ENCODE measurements at regions not wholly inside any gene's neighbourhood (a gene's known extent, or its start where the extent isn't known, plus 50 kb on each side); places are given as distances from the start of the nearest gene placed in this dataset.

DNA sequence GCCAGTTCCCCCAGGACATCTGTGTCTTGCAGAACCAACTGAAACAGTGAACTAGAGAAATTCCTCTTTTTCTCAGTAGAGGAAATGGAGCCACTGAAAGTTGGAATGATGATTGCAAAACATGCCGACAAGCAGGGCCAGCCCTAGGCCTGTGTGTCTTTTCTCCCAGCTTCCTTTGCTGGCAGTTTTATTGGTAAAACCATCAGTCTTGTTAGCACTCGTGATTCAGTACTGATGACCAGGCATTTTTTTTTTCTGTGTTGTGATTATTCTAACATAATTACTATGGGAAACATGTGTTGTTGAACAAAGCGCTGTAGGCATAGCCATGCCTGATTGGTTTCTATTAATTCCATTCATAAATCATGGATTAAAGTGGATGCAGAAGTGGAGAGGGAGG lies 620.7 kb downstream of the AACS start:
- H3K4me3 ChIP-seq (ENCODE audit: low read depth in 1 of 2, low read length in 2 of 2), result no peak overlapping the region
- no peak overlapping the region for H3K27ac ChIP-seq (ENCODE audit: low read depth, low read length)
- H3K9me3 ChIP-seq (ENCODE audit: control insufficient read depth in 1 of 2, low read length in 2 of 2), result peaks cover 0 to 7% of the 10 kb centered on the region in 2 donors
- H3K36me3 ChIP-seq (ENCODE audit: control insufficient read depth in 1 of 2, insufficient read depth in 2 of 2, low read length in 2 of 2), result no peaks in the 10 kb centered on the region
- no peak overlapping the region for H3K9ac ChIP-seq (ENCODE audit: low read depth in 1 of 2, low read length in 2 of 2)
- no peaks in the 10 kb centered on the region for H3K4me1 ChIP-seq (ENCODE audit: control insufficient read depth in 1 of 2, insufficient read depth in 2 of 2, low read length in 2 of 2)
- H3K27me3 ChIP-seq (ENCODE audit: control insufficient read depth in 1 of 2, insufficient read depth in 2 of 2, low read length in 2 of 2), result no peaks in the 10 kb centered on the region

DNA sequence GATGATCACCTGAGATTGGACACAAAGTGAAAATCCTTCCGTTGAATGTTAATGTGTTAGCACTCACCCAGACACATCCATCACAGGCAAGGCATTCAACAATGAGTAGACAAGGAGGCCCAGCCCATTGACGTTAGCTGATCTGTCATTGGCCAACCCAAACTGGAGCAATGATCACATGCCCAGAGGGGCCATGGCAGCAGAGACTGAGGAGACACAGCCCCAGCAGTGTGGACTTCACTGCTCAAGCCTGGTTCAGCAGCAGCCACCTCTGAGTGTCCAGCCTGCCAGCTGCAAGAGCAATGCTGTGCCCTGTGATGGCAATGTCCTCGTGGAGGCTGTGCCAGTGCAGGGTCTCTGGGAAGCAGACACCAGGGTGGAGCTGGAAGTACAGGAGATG lies 622.2 kb downstream of the AACS start:
- Histone ChIP-seq H3K36me3 (ENCODE audit: control insufficient read depth in 1 of 2, insufficient read depth in 2 of 2, low read length in 2 of 2) (no peaks in the 10 kb centered on the region), H3K27ac (ENCODE audit: low read depth, low read length) (no peak overlapping the region), H3K4me1 (ENCODE audit: control insufficient read depth in 1 of 2, insufficient read depth in 2 of 2, low read length in 2 of 2) (no peaks in the 10 kb centered on the region), H3K9ac (ENCODE audit: low read depth in 1 of 2, low read length in 2 of 2) (no peak overlapping the region), H3K9me3 (ENCODE audit: control insufficient read depth in 1 of 2, low read length in 2 of 2) (peaks cover 0 to 7% of the 10 kb centered on the region in 2 donors), H3K27me3 (ENCODE audit: control insufficient read depth in 1 of 2, insufficient read depth in 2 of 2, low read length in 2 of 2) (no peaks in the 10 kb centered on the region), H3K4me3 (ENCODE audit: low read depth in 1 of 2, low read length in 2 of 2) (no peak overlapping the region)

DNA sequence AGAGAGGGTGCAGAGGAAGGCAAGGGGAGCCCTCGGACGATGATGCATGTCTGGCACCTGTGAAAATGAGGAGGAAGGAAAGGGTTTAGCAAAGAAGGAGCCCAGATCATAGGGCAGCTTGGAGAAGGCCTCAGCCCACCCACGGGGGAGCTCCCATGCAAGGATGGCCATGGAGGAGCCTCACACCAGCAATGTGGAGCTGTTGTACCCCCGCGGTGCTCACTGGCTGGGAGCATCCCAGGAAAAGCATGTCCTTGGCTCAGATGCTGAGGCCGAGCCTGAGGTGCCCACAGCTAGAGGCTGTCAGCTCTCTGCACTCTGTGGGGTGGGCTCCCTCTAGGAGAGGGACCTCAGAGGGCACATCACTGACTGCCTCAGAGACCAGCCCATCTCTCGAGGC lies 622.6 kb downstream of the AACS start:
- Histone ChIP-seq H3K4me3 (ENCODE audit: low read depth in 1 of 2, low read length in 2 of 2) (no peak overlapping the region), H3K27ac (ENCODE audit: low read depth, low read length) (no peak overlapping the region), H3K4me1 (ENCODE audit: control insufficient read depth in 1 of 2, insufficient read depth in 2 of 2, low read length in 2 of 2) (no peaks in the 10 kb centered on the region), H3K9ac (ENCODE audit: low read depth in 1 of 2, low read length in 2 of 2) (no peak overlapping the region), H3K9me3 (ENCODE audit: control insufficient read depth in 1 of 2, low read length in 2 of 2) (peaks cover 0 to 7% of the 10 kb centered on the region in 2 donors), H3K36me3 (ENCODE audit: control insufficient read depth in 1 of 2, insufficient read depth in 2 of 2, low read length in 2 of 2) (no peaks in the 10 kb centered on the region), H3K27me3 (ENCODE audit: control insufficient read depth in 1 of 2, insufficient read depth in 2 of 2, low read length in 2 of 2) (no peaks in the 10 kb centered on the region)

DNA sequence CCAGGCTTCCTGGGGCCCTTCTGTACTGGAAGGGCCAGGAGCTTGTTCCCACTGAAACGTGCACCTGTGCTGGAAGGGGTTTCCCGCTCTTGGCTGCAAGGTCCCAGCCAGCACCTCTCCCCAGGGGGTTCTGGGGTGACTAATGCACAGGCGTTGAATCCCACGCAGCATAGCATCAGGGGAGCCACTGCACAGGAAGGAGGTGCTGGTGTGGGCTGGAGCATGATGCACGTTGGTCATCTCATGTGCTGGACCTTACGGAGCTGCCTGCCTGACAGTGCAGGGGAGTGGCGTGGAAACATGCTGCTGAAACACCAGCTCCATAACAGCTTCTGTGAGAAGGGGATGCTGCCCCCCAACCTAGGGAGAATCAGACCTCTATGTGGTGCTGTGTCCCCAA lies 623.0 kb downstream of the AACS start:
- Histone ChIP-seq H3K27me3 (ENCODE audit: control insufficient read depth in 1 of 2, insufficient read depth in 2 of 2, low read length in 2 of 2) (no peaks in the 10 kb centered on the region), H3K27ac (ENCODE audit: low read depth, low read length) (no peak overlapping the region), H3K9ac (ENCODE audit: low read depth in 1 of 2, low read length in 2 of 2) (no peak overlapping the region), H3K36me3 (ENCODE audit: control insufficient read depth in 1 of 2, insufficient read depth in 2 of 2, low read length in 2 of 2) (no peaks in the 10 kb centered on the region), H3K4me1 (ENCODE audit: control insufficient read depth in 1 of 2, insufficient read depth in 2 of 2, low read length in 2 of 2) (no peaks in the 10 kb centered on the region), H3K4me3 (ENCODE audit: low read depth in 1 of 2, low read length in 2 of 2) (no peak overlapping the region), H3K9me3 (ENCODE audit: control insufficient read depth in 1 of 2, low read length in 2 of 2) (peaks cover 0 to 7% of the 10 kb centered on the region in 2 donors)

DNA sequence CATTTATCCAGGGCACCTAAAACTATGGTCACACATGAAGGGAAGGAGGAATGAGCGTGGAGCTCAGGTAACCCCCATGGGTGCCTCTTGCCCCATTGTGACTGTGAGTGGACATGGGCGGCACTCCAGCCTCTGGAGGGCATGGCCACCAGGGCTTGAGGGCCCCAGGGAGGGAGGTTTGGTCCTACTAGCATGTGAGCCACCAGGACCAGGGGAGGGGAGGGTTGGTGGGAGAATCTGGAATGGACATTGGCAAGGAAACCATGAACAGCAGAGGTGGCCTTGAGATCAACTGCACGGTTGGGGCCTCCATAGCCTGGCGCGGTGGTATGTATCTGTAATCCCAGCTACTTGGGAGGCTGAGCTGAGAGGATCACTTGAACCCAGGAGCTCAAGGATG lies 623.6 kb downstream of the AACS start:
- Histone ChIP-seq H3K4me3 (ENCODE audit: low read depth in 1 of 2, low read length in 2 of 2) (no peak overlapping the region), H3K9me3 (ENCODE audit: control insufficient read depth in 1 of 2, low read length in 2 of 2) (peaks cover 0 to 7% of the 10 kb centered on the region in 2 donors), H3K4me1 (ENCODE audit: control insufficient read depth in 1 of 2, insufficient read depth in 2 of 2, low read length in 2 of 2) (no peaks in the 10 kb centered on the region), H3K27me3 (ENCODE audit: control insufficient read depth in 1 of 2, insufficient read depth in 2 of 2, low read length in 2 of 2) (no peaks in the 10 kb centered on the region), H3K9ac (ENCODE audit: low read depth in 1 of 2, low read length in 2 of 2) (no peak overlapping the region), H3K36me3 (ENCODE audit: control insufficient read depth in 1 of 2, insufficient read depth in 2 of 2, low read length in 2 of 2) (no peaks in the 10 kb centered on the region), H3K27ac (ENCODE audit: low read depth, low read length) (no peak overlapping the region)

DNA sequence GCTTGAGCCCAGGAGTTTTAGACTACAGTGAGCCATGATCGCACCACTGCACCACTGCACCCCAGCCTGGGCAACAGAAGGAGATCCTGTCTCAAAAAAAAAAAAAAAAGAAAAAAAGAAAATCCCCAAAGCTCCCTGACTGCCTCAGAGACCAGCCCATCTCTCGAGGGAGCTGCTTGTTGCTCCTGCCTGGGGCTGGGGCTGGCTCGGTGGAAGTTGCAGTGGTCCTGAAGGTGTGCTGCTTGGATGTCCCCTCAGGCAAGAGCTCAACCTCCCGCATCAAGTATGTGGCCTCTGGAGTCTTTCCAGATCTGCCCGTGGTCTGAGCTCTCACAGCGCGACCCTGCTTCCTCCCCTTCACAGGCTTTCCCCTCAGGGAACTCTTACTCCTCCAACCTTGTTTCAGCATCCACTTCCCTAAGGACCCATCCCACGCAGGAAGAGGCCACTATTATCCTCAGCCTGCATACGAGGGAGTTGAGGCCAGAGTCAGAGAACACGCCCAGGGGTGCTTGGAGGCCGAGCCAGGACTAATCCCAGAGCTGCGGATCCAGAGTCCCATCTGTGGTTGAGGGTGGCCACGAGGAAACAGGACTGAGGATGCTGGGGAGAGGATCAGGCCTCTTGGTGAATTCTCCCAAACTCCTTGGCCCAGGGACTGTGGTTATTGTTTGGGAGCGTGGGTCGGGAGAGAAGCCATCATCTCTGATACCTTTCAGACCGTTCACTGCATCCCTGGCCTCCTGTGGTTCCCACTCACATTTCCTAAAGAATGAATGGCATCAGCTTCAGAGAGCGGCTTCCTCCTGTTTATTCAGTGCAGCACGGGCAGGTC lies 624.6 kb downstream of the AACS start:
- Histone ChIP-seq H3K4me1 (ENCODE audit: control insufficient read depth in 1 of 2, insufficient read depth in 2 of 2, low read length in 2 of 2) (no peaks in the 10 kb centered on the region), H3K9ac (ENCODE audit: low read depth in 1 of 2, low read length in 2 of 2) (no peak overlapping the region), H3K36me3 (ENCODE audit: control insufficient read depth in 1 of 2, insufficient read depth in 2 of 2, low read length in 2 of 2) (no peaks in the 10 kb centered on the region), H3K9me3 (ENCODE audit: control insufficient read depth in 1 of 2, low read length in 2 of 2) (peaks cover 0 to 7% of the 10 kb centered on the region in 2 donors), H3K4me3 (ENCODE audit: low read depth in 1 of 2, low read length in 2 of 2) (no peak overlapping the region), H3K27ac (ENCODE audit: low read depth, low read length) (no peak overlapping the region), H3K27me3 (ENCODE audit: control insufficient read depth in 1 of 2, insufficient read depth in 2 of 2, low read length in 2 of 2) (no peaks in the 10 kb centered on the region)

DNA sequence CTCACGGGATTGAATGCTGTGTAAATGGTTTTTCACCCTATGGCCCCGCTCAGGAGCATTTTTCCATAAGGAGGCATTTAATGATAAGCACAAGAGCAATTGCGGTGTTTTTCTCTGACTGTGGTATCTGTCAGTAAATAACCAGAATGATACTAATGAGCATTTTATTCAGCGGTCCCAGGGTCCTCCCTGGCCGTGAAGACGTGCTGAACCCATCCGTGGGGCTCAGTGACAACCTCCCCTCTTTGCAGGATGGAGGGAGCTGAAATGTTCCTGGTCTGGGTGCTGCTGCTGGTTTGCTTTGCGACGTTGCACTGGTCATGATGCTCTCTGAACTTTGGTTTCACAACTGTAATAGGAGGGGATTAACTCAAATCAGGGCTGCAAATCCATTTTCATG lies 625.6 kb downstream of the AACS start:
- H3K9ac ChIP-seq (ENCODE audit: low read depth in 1 of 2, low read length in 2 of 2), result no peak overlapping the region
- H3K27me3 ChIP-seq (ENCODE audit: control insufficient read depth in 1 of 2, insufficient read depth in 2 of 2, low read length in 2 of 2), result no peaks in the 10 kb centered on the region
- no peak overlapping the region for H3K27ac ChIP-seq (ENCODE audit: low read depth, low read length)
- no peaks in the 10 kb centered on the region for H3K36me3 ChIP-seq (ENCODE audit: control insufficient read depth in 1 of 2, insufficient read depth in 2 of 2, low read length in 2 of 2)
- H3K4me3 ChIP-seq (ENCODE audit: low read depth in 1 of 2, low read length in 2 of 2), result no peak overlapping the region
- no peaks in the 10 kb centered on the region for H3K4me1 ChIP-seq (ENCODE audit: control insufficient read depth in 1 of 2, insufficient read depth in 2 of 2, low read length in 2 of 2)
- peaks cover 0 to 12% of the 10 kb centered on the region in 2 donors for H3K9me3 ChIP-seq (ENCODE audit: control insufficient read depth in 1 of 2, low read length in 2 of 2)

DNA sequence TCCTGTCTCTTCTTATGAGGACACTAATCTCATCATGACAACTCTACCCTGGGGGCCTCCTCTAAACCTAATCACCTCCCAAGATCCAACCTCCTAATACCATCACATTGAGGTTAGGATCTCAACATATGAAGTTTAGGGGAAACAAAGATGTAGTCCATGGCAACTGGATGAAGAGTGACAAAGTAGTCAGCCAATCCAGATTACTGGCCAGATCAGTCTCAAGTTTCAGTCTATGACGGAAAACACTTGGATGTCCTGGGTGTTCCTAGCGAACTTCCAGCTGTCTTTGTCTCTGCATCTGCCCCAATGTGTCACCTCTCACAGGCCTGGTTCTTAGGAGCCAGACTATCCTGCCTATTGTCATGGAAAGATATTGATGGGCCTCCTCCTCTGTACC lies 630.8 kb downstream of the AACS start:
- no peaks in the 10 kb centered on the region for H3K36me3 ChIP-seq (ENCODE audit: control insufficient read depth in 1 of 2, insufficient read depth in 2 of 2, low read length in 2 of 2)
- no peaks in the 10 kb centered on the region for H3K4me1 ChIP-seq (ENCODE audit: control insufficient read depth in 1 of 2, insufficient read depth in 2 of 2, low read length in 2 of 2)
- no peaks in the 10 kb centered on the region for H3K27me3 ChIP-seq (ENCODE audit: control insufficient read depth in 1 of 2, insufficient read depth in 2 of 2, low read length in 2 of 2)
- no peak overlapping the region for H3K9ac ChIP-seq (ENCODE audit: low read depth in 1 of 2, low read length in 2 of 2)
- H3K27ac ChIP-seq (ENCODE audit: low read depth, low read length), result no peak overlapping the region
- H3K4me3 ChIP-seq (ENCODE audit: low read depth in 1 of 2, low read length in 2 of 2), result no peak overlapping the region
- H3K9me3 ChIP-seq (ENCODE audit: control insufficient read depth in 1 of 2, low read length in 2 of 2), result peaks cover 0 to 7% of the 10 kb centered on the region in 2 donors

DNA sequence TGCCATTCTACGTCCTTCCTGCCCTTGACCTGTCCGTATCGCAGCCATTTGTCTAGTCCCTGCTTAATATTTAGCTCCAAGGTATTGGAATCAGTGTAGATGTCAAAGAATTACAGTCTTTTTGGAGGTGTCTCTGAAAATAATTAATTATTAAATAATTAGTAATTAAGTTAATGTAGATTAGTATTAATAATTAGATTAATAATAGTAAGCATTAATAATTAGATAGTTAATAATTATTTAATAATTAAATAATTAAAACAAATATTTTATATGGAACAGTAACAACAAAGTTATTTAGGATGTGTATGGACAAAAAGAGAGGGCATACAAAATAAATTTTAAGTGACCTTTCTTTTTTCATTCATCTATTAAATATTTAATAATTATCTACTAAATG lies 639.6 kb downstream of the AACS start:
- H3K36me3 ChIP-seq (ENCODE audit: control insufficient read depth in 1 of 2, insufficient read depth in 2 of 2, low read length in 2 of 2), result no peaks in the 10 kb centered on the region
- no peak overlapping the region for H3K27ac ChIP-seq (ENCODE audit: low read depth, low read length)
- H3K9ac ChIP-seq (ENCODE audit: low read depth in 1 of 2, low read length in 2 of 2), result no peak overlapping the region
- H3K27me3 ChIP-seq (ENCODE audit: control insufficient read depth in 1 of 2, insufficient read depth in 2 of 2, low read length in 2 of 2), result no peaks in the 10 kb centered on the region
- H3K9me3 ChIP-seq (ENCODE audit: control insufficient read depth in 1 of 2, low read length in 2 of 2), result peaks cover 5% of the 10 kb centered on the region in 2 donors
- H3K4me1 ChIP-seq (ENCODE audit: control insufficient read depth in 1 of 2, insufficient read depth in 2 of 2, low read length in 2 of 2), result no peaks in the 10 kb centered on the region
- no peak overlapping the region for H3K4me3 ChIP-seq (ENCODE audit: low read depth in 1 of 2, low read length in 2 of 2)

DNA sequence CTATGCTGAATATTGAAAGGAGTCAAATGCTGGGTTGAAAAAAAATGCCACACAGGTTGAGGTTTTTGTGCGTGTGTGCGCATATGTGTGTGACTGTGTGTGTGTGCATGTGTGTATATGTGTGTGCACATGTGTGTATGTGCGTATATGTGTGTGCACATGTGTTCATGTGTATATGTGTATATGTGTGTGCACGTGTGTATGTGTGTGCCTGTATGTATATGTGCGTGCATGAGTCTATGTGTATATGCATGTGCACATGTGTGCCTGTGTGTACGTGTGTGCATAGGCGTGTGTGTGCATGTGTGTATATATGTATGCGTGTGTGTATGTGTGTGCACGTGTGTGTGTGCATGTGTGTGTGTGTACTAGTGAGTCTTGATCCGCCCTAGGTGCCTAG lies 655.7 kb downstream of the AACS start:
- Histone ChIP-seq H3K27ac (ENCODE audit: low read depth, low read length) (no peak overlapping the region), H3K9me3 (ENCODE audit: control insufficient read depth in 1 of 2, low read length in 2 of 2) (peaks cover 18 to 25% of the 10 kb centered on the region in 2 donors), H3K27me3 (ENCODE audit: control insufficient read depth in 1 of 2, insufficient read depth in 2 of 2, low read length in 2 of 2) (no peaks in the 10 kb centered on the region), H3K4me3 (ENCODE audit: low read depth in 1 of 2, low read length in 2 of 2) (no peak overlapping the region), H3K36me3 (ENCODE audit: control insufficient read depth in 1 of 2, insufficient read depth in 2 of 2, low read length in 2 of 2) (no peaks in the 10 kb centered on the region), H3K9ac (ENCODE audit: low read depth in 1 of 2, low read length in 2 of 2) (no peak overlapping the region), H3K4me1 (ENCODE audit: control insufficient read depth in 1 of 2, insufficient read depth in 2 of 2, low read length in 2 of 2) (no peaks in the 10 kb centered on the region)
